DMS114 treated with DMSO at 0.1 percent for 48 hours (cell line): ENCODE measurements at regions not wholly inside any gene's neighbourhood (a gene's known extent, or its start where the extent isn't known, plus 50 kb on each side); places are given as distances from the start of the nearest gene placed in this dataset.
"Not testable (repeated sequence)": the region's sequence is repeated elsewhere in the genome, so short reads cannot be mapped to it uniquely, and the experiment has no call there.

Source experiments
- DNase-seq: peaks from one replicate; lab custom pipeline; 2025; ENCODE audit not compliant: unreplicated experiment; lab: John Stamatoyannopoulos, UW

DNA sequence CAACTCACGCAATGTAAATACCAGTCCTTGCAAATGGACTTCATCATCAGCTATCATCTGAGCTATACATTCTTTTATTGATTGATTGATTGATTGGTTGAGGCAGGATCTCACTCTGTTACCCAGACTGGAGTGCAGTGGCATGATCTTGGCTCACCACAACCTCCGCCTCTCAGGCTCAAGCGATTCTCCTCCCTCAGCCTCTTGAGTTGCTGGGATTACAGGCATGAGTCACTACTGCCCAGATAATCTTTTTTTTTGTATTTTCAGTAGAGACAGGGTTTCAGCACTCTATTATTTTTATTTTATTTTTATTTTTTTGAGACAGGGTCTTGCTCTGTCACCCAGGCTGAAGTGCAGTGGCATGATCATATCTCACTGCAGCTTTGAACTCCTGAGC, 369.5 kb downstream of the MAT2B start:
- DNase-seq, result not testable (repeated sequence)

DNA sequence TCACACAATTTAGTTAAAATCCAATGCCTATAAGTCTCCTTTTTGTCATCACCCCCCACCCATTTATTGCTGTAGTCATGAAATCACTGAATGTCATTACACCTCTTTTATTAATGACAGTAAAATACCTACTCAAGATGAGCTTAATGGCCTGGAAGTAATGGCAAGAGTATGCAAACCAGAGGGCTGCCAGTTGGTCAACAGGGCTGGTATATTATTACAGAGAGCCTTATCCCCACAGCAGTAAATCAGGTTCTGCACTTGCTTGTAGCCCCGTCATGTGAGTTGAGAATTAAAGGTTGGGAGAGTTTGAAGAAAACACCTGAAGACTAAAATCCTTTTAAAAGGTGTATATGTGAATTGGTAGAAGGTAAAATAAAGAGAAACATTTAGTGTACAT, 372.4 kb downstream of the MAT2B start:
- DNase-seq, result no peak

DNA sequence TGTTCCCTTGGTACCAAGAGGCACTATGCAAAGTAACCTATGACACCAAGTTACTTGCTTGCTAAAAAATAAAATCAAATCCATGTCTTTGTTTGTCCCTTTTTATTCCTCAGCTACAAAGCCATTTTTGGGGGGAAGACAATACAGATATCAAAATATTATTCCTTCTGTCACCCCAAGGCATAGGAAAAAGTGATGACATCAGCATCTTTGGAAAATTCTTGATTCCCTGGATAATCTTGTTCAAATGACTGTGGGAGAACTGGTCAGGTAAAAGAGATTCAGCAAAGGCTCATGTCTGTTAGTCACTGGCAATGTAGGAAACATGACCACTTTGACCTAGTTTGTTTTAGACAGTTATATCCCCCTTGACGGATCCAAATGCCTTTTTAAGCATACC, 373.1 kb downstream of the MAT2B start:
- DNase-seq, result no peak

DNA sequence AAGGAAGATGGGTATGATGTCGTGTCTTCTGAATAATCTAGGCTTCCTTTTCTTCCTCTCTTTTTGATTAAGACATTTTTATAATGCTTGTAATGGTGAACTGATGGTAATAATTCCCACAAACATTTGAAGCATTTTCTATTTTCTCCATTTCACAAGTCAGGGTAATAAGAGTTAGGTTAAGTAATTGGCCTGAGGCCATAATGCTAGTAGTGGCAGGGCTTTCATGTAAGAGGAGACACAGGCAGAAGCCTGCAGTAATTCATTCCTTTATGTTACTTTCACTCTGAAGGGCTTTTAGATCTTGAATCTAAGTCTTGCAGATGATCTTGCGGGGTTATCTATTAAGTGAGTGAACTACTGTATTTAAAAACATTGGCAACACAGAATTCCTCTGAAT, 374.9 kb downstream of the MAT2B start:
- no peak for DNase-seq

DNA sequence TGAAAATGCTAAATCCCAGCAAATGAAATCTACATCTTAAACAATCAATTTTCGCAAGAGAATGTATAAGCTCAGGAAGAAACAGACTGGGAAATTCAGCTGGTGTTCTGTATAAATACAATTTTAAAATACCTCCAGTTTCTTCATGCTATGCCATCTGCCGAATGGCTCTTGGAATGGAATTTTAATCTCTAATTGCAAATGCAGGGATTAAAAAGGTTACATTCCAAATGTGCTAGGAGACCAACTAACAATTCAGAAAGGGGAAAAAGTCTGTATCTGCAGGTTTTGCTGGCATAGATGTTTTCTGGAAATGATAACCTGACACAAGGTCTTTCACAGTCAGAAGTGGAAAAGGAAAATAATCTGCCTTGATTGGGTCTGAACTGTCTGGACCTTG, 379.7 kb downstream of the MAT2B start:
- DNase-seq, result no peak

DNA sequence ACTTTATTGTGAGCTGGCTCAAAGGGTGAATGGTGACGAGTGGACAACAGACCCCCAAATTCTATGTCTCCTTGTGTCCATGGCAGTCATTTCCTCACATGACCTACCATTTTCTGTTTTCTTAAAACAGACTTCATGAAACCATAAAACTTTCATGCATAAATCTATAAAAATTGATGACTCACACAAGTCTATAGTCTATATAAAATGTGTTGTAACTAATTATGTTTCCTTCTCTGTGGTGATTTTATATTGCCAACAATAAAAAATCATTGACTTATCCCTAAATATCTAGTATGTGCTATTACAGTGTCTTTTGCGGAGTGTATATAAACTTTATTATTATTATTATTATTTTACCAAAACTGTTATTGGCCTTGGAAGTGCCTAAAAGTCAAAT, 382.4 kb downstream of the MAT2B start:
- DNase-seq, result no peak

DNA sequence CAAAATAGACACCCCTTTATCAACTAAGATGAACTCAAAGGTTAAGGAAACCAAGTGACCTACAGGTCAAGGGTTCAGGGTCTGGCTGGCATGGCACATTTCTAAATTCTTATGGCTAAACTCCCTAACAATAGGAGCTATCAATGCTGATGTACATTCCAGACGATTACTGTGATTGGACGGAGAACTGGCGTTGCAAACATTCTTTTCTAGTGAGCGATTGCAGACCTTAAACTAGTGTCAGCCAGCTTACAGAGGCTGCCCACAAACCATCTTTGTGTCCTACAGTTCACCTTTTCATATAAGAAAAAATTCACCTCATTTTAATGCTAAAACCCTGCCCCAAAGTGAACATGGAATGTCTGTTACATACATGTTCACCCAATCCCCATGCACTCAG, 382.9 kb downstream of the MAT2B start:
- DNase-seq, result no peak

DNA sequence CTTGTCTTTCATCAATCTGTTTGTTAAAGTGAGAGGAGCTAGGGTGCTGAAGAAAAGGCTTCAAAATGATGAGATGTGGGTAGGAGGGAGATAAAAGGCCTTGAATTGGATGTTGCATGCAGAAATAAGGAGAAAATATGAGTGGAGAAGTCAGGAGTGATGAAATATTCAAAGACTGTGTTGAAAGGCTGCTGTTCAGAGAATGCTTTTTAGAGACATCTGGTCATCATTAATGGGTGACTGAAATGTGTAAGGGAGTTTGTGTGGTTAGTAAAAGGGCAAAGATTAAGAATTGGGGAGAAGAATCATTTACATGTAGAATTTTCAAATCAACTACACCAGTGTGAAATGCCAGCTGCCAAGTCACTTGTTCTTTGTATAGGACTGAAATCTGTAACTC, 383.9 kb downstream of the MAT2B start:
- DNase-seq, result no peak

DNA sequence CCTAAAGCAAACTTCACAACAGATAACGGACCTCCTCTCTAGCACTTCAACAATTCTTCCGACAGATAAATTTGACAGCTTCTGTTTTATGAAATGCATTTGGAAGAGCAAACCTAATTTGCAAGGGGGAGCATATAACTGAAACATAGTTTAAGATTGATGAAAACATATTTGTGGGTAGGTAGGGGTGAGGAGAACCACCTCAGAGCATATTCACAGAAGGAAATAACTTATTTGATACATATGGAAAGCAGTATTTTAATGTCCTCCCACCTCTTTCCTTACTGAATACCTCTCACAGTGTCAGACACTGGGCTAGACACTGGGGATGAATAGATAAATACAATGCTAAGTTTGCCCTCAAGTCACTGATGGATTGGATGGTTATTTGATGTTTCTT, 384.8 kb downstream of the MAT2B start:
- no peak for DNase-seq

DNA sequence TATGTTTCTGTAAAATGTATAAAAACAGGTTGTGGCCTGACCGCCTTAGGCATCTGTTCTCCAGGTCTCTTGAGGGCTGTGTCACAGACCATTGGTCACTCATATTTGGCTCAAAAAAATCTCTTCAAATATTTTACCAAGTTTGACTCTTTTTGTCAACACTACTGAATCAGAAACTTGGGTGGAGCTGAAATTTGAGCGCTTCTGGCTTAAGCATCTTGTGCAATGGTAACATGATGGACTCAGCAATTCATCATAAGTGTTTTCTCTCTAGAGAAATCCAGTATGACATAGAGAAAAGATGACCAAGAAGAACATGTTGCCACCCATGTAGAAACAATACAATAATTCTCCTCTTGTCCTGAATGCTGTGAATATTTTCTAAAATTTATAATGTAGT, 387.9 kb downstream of the MAT2B start:
- DNase-seq, result no peak

DNA sequence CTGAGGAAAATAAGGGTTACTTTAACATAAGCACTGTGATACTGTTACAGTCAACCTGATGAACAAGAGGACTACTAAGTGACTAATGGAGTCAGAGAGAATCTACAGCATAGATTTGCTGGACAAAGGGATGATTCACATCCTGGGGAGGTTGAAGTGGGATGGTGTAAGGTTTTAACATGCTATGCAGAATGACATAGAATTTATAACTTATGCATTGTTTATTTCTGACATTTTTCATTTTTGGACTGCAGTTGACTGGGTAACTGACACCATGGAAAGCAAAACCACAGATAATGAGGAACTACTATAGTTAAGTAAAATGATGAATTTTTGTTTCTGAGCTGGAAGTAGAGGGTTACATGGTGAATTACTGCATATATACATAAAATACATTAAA, 389.2 kb downstream of the MAT2B start:
- DNase-seq, result no peak

DNA sequence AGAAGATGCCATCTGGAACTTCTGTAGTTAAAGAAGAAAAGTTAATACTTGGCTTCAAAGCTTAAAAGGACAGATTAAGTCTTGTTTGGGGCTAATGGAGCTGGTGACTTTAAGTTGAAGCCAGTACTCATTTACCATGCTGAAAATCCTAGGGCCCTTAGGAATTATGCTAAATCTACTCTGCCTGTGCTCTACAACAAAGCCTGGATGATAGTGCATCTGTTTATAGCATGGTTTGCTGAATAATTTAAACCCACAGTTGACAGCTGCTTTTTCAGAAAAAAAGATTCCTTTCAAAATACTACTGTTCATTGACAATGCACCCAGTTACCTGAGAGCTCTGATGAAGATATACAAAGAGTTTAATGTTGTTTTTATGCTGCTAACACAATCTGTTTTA, 393.5 kb downstream of the MAT2B start:
- no peak for DNase-seq

DNA sequence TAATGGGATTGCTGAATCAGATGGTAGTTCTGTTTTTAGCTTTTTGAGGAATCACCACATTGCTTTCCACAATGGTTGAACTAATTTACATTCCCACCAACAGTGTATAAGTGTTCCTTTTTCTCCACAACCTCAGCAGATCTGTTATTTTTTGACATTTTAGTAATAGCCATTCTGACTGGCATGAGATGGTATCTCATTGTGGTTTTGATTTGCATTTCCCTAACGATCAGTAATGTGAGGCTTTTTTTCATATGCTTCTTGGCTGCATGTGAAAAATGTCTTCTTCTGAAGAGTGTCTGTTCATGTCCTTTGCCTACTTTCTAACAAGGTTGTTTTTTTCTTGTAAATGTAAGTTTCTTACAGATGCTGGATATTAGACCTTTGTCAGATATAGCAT, 402.4 kb downstream of the MAT2B start:
- not testable (repeated sequence) for DNase-seq

DNA sequence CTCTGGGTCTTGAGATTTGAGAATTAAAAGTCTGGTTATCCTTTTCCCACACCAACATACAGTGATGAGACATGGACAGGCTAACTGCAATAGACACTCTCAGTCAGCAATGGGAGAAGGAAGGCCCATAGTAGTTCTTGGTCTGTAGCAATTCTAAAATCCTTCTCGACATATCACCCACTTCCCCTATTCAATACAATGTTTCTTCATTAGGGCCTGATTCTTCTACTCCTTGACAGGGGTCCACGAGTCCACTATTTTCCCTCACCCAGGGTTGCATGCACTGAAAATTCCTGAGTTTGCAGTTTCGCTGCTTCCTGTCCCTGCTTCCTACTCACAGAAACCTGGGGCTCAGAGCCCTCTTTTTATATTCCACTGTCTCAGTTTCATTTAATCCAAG, 402.8 kb downstream of the MAT2B start:
- DNase-seq, result no peak

DNA sequence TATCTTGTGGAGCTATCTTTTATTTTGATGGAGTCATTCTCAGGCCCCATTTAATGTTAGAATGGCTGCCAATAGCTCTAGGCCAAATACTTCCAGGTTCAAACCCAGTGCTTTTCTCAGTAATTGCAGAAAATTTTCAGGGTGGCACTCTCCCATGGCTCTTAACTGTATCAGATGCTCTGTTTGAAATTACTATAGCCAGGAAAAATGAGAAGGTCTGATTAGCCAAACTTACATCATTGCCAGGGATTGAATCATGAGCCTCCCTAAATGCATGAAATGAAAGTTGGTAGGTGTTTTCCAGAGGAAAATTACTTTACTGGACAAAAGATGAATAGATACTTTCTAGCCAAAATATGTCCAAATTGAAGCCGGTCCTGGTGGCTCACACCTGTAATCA, 404.8 kb downstream of the MAT2B start:
- DNase-seq, result no peak

DNA sequence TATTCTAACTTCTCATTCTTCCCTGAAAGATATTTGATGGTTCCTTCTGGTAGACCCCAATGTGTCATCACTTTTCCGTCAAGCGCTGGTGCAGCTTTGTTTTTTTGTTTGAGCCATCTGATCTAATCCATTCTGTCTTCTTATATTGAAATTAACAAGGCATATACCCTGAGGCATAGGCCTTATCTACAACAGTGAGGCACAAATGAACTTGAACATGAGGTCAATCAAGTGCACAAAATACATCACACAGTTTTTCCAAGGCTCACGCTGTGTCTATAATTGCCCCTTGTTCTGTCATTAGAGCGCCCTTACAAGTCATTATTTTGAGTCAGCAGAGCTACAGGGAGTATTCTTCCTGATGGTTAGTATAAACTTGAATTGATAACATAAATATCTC, 406.6 kb downstream of the MAT2B start:
- no peak for DNase-seq

DNA sequence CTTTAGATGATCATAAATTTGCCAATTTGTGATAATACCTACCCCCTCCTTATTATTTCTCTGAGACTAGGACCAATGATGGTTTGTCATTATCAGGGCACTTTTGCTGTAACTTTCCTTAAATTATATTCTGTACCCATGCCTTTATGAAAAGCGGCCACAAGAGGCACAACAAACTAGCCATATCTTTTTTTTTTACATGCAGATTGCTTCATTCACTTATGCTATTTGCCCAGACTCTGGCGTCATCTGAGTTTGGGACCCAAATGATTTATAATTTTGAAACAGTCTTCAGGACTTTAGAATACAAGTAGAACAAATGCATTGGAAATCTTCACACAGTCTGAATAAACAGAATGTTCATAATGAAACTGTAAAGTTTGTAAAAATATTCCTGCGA, 408.1 kb downstream of the MAT2B start:
- DNase-seq, result no peak

DNA sequence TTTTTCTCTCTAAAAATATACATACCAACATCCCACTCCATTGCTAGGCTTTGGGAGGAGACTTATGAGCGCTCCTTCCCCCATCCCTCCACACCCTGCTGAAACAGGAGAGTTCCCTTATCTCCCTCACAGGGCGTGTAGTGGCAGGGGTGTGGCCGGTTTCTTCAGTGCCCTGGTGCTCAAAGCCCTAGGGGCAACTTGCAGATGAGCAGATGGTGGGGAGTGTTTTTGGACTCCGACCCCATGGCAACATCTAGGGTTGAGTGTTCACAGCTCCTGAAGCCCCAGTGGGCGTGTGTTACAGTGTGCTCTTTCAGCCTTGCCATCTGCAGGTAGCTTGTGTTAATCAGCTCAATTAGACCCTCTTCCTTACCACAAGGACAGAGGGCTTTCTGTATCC, 409.5 kb downstream of the MAT2B start:
- DNase-seq, result no peak

DNA sequence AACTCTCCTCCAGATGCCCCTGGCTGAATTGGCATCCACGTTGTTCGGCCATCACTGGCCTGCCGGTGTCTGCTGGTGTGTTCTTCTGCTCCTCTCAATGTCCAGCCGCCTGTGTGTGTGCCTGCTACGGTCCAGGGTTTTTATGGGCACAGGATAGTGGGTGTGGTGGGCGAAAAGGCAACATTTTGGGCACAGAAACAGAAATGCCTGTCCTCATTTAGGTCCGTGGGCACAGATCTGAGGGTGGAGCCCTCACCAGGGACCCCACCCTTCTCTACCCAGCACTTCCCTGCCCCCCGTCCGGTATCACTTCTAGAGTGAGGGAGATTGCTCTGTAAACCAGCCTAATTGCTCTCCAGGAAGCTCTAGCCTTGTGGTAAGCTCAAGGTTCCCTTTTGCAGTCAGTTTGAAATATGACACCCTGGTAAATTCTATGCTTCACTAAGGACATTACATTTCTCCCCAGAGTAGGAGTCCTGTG, 410.1 kb downstream of the MAT2B start:
- no peak for DNase-seq

DNA sequence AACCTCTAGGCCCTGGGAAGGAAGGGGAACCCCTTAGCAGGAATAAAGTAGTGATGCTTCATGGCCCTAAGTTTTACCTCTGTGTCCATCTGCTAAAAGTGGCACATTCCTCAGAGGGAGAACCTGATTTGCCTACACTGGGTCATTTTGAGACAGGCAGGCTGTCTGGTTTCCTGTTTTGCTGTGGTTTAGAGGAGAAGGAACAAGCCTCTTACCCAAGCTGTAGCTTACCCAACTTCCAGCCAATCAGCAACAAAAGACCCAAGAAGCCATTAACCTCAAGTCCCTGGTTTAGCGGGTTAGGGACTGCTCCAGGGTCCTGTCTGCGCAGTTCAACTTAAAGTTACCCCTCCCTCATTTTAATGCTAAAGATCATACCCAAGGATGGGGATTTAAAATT, 411.0 kb downstream of the MAT2B start:
- DNase-seq, result no peak

DNA sequence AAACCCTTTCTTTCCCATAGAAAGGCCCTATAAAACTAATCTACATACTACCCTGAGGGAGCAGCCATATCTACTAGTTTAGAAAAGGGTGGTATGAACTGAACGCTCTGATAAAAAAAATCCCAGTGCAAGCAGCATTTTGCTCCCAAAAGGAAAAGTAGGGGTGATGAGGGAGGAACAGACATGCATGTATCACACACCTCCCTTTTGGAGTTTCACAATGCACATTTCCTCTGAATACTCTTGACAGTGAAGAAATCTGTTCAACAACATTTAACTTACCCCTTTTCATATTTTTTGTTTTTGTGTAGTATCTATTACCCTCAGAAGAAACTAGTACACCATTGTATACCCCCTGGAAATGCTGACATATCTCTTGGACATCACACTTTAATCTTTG, 411.4 kb downstream of the MAT2B start:
- no peak for DNase-seq

DNA sequence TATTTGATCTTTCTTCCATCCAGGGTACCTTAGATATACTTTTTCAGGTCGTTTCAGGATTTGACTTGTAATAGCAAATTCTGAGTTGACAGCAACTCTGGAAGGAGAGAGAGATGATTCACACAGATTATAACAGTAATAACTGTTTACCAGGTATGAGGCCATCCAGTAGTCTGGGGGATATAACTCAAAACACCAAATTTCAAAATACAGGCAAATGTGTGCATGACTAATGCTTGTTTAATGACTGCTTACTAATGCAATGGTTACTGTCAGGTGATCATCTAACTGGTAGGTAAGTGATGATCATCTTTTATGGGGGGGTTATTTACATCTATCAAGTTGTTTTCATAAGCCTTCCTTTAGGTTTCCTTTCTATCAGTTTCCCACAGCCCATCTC, 412.3 kb downstream of the MAT2B start:
- DNase-seq, result no peak

DNA sequence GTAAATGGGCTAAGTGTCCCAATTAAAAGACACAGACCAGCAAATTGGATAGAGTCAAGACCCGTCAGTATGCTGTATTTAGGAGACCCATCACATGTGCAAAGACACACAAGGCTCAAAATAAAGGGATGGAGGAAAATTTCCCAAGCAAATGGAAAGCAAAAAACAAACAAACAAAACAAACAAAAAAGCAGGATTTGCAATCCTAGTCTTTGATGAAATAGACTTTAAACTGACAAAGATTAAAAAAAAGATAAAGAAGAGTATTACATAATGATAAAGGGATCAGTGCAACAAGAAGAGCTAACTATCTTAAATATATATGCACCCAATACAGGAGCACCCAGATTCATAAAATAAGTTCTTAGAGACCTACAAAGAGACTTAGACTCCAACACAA, 429.6 kb downstream of the MAT2B start:
- DNase-seq, result not testable (repeated sequence)

DNA sequence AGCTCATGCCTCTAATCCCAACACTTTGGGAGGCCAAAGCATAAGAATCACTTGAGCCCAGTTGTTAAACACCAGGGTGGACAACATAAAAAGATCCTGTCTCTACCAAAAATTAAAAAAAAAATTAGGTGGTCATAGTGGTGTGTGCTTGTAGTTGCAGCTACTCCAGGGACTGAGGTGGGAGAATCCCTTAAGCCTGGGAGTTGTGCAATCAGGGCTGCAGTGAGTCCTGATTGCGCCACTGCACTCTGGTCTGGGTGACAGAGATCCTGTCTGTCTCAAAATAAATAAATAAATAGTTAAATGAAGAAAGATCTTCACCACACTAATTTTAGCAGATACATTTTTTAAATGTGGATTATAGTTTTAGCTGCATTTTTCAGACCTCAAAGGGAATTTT, 433.2 kb downstream of the MAT2B start:
- no peak for DNase-seq
